Choroid plexus epithelial cell (primary cell): ENCODE measurements at regions not wholly inside any gene's neighbourhood (a gene's known extent, or its start where the extent isn't known, plus 50 kb on each side); places are given as distances from the start of the nearest gene placed in this dataset.
"Not testable (repeated sequence)": the region's sequence is repeated elsewhere in the genome, so short reads cannot be mapped to it uniquely, and the experiment has no call there.

Experiments
- DNase-seq: peaks from one replicate; pipeline ENCODE4 v3.0.0-alpha.2; 2010; ENCODE audit warnings: low read depth
- H3K4me3 ChIP-seq: 2 replicates; pipeline ENCODE4 v1.5.1; 2011; ENCODE audit warnings: low read depth, mild to moderate bottlenecking, control low read depth, low read length, moderate library complexity
- TF ChIP-seq, protein P1 (sequence below): conservative IDR thresholded peaks from 2 replicates; pipeline ENCODE4 v1.5.1; 2011; ENCODE audit warnings: low read depth, mild to moderate bottlenecking, control low read depth, inconsistent platforms, low read length, moderate library complexity

DNA sequence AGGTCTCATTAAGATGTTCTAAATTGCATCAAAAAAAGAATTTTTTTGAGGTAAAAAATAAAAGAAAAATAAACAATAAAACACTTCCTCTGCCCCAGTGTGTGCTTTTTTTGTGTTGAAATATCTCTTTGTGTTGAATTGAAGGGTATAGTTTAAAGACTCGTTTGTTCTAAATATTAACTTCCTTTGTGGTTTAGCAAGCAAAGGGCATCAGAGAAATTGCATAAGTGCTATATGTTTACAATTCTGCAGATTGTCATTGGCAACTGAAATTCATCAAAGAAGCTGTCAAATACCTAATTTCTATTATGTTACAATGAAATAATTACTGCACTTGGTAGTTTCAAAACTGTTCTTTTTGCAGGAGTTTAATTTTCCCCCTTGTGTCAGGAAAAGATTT, 260.5 kb downstream of the DKK2 start:
- H3K4me3 ChIP-seq: no peak overlapping the region
- DNase-seq: peak; percentile 23
- TF ChIP-seq, protein P1, sequence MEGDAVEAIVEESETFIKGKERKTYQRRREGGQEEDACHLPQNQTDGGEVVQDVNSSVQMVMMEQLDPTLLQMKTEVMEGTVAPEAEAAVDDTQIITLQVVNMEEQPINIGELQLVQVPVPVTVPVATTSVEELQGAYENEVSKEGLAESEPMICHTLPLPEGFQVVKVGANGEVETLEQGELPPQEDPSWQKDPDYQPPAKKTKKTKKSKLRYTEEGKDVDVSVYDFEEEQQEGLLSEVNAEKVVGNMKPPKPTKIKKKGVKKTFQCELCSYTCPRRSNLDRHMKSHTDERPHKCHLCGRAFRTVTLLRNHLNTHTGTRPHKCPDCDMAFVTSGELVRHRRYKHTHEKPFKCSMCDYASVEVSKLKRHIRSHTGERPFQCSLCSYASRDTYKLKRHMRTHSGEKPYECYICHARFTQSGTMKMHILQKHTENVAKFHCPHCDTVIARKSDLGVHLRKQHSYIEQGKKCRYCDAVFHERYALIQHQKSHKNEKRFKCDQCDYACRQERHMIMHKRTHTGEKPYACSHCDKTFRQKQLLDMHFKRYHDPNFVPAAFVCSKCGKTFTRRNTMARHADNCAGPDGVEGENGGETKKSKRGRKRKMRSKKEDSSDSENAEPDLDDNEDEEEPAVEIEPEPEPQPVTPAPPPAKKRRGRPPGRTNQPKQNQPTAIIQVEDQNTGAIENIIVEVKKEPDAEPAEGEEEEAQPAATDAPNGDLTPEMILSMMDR: no peak

DNA sequence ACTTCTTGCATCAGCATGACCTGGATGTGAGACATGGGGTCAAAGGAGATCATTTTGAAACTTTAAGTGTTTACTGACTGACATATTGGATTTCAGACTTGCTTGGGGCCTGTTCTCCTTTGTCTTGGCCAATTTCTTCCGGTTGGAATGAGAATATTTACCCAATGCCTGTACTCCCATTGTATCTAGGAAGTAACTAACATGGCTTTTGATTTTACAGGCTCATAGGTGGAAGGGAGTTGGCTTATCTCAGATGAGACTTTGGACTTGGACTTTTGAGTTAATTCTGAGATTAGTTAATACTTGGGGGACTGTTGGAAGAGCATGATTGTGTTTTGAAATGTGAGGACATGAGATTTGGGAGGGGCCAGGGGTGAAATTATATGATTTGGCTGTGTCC, 262.1 kb downstream of the DKK2 start:
- DNase-seq: not testable (repeated sequence)

DNA sequence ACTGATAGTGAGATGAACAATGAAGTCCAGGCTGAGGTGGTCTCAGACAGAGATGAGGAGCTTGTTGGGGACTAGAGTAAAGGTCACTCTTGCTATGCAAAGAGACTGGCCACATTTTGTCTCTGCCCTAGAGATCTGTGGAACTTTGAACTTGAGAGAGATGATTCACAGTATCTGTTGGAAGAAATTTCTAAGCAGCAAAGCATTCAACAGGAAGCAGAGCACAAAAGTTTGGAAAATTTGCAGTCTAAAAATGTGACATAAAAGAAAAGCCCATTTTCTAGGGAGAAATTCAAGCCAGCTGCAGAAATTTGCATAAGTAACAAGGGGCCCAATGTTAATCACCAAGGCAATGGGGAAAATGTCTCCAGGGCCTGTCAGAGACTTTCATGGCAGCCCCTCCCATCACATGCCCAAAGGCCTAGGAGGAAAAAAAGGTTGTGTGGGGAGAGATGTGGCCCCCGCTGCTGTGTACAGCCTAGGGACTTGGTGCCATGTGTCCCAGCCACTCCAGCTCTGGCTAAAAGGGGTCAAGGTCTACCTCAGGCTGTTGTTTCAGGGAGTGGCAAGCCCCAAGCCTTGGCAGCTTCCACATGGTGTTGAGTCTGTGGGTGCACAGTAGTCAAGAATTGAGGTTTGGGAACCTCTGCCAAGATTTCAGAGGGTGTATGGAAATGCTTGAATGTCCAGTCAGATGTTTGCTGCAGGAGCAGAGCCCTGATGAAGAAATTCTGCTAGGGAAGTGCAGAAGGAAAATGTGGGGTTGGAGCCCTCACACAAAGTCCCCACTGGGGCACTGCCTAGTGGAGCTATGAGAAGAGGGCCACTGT, 262.8 kb downstream of the DKK2 start:
- DNase-seq: peak; percentile 47
- H3K4me3 ChIP-seq: no peak overlapping the region
- TF ChIP-seq, protein P1: no peak

More for the DNA sequence above, 262.1 kb downstream of the DKK2 start:
- not testable (repeated sequence) for H3K4me3 ChIP-seq

DNA sequence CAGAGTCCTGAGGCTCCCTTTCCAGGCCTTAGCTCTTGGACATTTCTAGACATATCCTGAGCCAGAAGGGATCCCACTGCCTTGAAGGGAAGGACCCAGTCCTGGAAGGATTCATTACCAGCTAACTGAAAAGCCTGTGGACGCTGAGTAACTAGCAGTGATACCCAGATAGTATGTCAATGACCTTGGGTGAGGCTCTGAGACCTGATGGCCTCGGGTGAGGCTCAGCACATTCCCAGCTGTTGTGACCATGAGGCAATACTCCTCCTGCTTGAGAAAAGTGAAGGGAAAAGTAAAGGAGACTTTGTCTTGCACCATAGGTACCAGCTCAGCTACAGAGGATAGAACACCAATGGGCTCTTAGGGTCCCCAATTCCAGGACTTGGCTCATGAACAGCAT, 268.1 kb downstream of the DKK2 start:
- DNase-seq: no peak
- H3K4me3 ChIP-seq: no peak overlapping the region
- TF ChIP-seq, protein P1: no peak

DNA sequence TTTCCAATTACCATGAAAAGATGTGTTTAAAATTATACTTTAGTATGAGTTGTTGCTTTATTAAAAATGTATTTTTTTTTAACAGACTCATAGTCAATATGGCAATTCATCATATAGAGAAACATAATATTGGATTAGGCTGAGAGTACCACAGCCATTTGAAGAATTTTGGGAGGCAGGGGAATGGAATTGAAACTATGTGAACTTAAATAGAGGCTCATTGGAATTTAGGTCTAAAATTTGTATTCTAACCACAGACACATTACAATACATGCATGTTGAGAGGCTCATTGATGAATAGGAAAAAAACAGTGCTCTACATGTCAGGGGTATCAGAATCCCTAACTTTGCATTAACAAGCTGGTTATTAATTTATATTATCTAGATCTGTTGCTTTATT, 269.6 kb downstream of the DKK2 start:
- TF ChIP-seq, protein P1: no peak
- H3K4me3 ChIP-seq: no peak overlapping the region
- DNase-seq: peak; percentile 55

DNA sequence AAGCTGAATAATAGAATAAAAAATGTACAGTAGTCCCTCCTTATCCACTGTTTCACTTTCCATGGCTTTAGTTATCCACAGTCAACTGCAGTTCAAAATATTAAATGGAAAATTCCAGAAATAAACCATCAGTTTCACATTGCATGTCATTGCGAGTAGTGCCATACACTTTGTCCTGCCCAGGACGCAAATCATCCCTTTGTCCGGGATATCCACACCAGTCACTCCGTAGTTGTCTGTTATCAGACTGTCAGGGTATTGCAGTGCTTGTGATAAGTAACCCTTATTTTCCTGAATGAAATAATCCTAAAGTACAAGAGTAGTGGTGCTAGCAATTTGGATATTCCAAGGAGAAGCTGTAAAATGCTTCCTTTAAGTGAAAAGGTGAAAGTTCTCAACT, 271.3 kb downstream of the DKK2 start:
- TF ChIP-seq, protein P1: no peak
- DNase-seq: no peak
- no peak overlapping the region for H3K4me3 ChIP-seq

DNA sequence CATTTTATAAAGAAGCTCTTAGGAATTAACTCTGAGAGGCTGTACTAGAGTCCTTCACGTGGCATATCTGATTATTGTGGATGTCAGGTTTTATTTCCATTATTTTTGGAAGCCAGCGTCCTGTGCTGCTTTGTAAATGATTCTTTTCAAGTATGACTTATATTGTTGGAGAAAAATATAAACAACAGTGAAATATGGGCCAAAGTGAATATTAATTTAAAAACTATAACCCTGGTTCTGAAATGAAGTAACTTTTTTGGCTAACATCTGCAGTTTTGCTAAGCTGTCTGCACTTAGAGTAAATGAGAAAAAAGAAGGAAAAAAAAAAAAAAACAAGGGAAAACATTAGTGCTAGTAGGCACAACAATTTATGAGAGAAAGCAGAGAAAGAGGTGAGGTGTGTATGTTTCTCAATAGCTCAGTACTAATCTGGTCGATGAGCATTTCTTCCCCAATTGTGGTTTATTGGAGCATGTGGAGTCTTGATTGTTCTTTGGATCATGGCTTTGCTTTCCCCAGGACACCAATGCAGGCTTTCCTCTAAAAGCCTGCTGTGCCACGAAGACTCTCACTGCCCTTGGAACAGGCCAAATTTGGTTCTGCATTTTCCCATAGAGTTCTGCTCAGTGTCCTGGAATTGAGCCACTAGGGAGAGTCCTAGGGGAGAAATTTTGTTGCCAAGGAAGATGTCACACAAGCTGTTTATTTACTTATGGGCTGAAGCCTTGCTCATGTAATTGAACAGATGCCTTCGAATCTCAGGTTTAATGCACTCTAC, 273.3 kb downstream of the DKK2 start:
- TF ChIP-seq, protein P1: no peak
- DNase-seq: peak; percentile 14
- no peak overlapping the region for H3K4me3 ChIP-seq
